IMR-90 (cell line): ENCODE measurements at regions not wholly inside any gene's neighbourhood (a gene's known extent, or its start where the extent isn't known, plus 50 kb on each side); places are given as distances from the start of the nearest gene placed in this dataset.

Experiments used
- ATAC-seq: fragments of 200-7000 bp; cut with Tn5 transposase; 2 replicates; pipeline ENCODE4 v1.9.1; 2020; ENCODE audit warnings: low read depth, mild to moderate bottlenecking, moderate library complexity
- BruUV-seq: library from RNA; stranded (reverse); fragments of 400-500 nt; replicated peaks from 2 replicates; lab custom pipeline; 2021; lab: Mats Ljungman, UMichigan
- CTCF ChIA-PET: fragments of 300-600 bp; formaldehyde crosslinking; extraction: SDS; loops from one replicate; lab custom pipeline; 2021; ENCODE audit warnings: antibody characterized with exemption; lab: Yijun Ruan, JAX
- POLR2A ChIA-PET: fragments of 300-600 bp; sonication (Branson Sonifier 250); formaldehyde crosslinking; loops from one replicate; lab custom pipeline; 2022; ENCODE audit warnings: antibody characterized with exemption; ENCODE audit not compliant: unreplicated experiment; lab: Charles Lee
- DNase-seq: peaks from one replicate; pipeline ENCODE4 v3.0.0; 2013
- H2AFZ ChIP-seq: replicated peaks from 2 replicates; pipeline ENCODE3; 2013; ENCODE audit warnings: low read length, mild to moderate bottlenecking; ENCODE audit not compliant: poor library complexity
- H2AK5ac ChIP-seq: 2 replicates; pipeline ENCODE4 v1.6.1; 2013; ENCODE audit warnings: low read depth, low read length, inconsistent platforms
- H2AK9ac ChIP-seq: replicated peaks from 2 replicates; pipeline ENCODE3; 2013; ENCODE audit warnings: mild to moderate bottlenecking, low read depth, low read length, moderate library complexity; ENCODE audit not compliant: poor library complexity
- H2BK120ac ChIP-seq: 2 replicates; pipeline ENCODE4 v1.6.1; 2013; ENCODE audit warnings: low read depth, low read length, inconsistent platforms
- H2BK15ac ChIP-seq: 3 replicates; pipeline ENCODE4 v1.6.1; 2013; ENCODE audit warnings: low read depth, low read length, inconsistent platforms
- H2BK20ac ChIP-seq: 2 replicates; pipeline ENCODE4 v1.6.1; 2013; ENCODE audit warnings: low read depth, mild to moderate bottlenecking, inconsistent platforms, low read length, moderate library complexity
- H2BK5ac ChIP-seq: 2 replicates; pipeline ENCODE4 v1.6.1; 2013; ENCODE audit warnings: mild to moderate bottlenecking, low read depth, low read length, inconsistent platforms; ENCODE audit not compliant: poor library complexity, severe bottlenecking
- H3K14ac ChIP-seq: replicated peaks from 2 replicates; pipeline ENCODE4 v1.6.1; 2013; ENCODE audit warnings: low read depth, low read length, inconsistent platforms
- H3K18ac ChIP-seq: 2 replicates; pipeline ENCODE4 v1.6.1; 2013; ENCODE audit warnings: low read depth, low read length, control low read depth
- H3K23ac ChIP-seq: 2 replicates; pipeline ENCODE4 v1.6.1; 2013; ENCODE audit warnings: low read depth, low read length, inconsistent platforms
- H3K27ac ChIP-seq: 2 replicates; pipeline ENCODE4 v1.5.1; 2013; ENCODE audit warnings: mild to moderate bottlenecking, control low read depth, low read length; ENCODE audit not compliant: insufficient read depth
- H3K27me3 ChIP-seq: 2 replicates; pipeline ENCODE4 v1.6.1; 2013; ENCODE audit warnings: low read length; ENCODE audit not compliant: control insufficient read depth, insufficient read depth
- H3K36me3 ChIP-seq: 2 replicates; pipeline ENCODE4 v1.6.1; 2013; ENCODE audit warnings: low read length, mixed read lengths; ENCODE audit not compliant: control insufficient read depth, insufficient read depth
- H3K4ac ChIP-seq: 2 replicates; pipeline ENCODE4 v1.6.1; 2013; ENCODE audit warnings: low read depth, low read length, inconsistent platforms
- H3K4me1 ChIP-seq: 2 replicates; pipeline ENCODE4 v1.6.1; 2013; ENCODE audit warnings: low read length, mixed read lengths; ENCODE audit not compliant: control insufficient read depth, insufficient read depth
- H3K4me2 ChIP-seq: 2 replicates; pipeline ENCODE4 v1.6.1; 2013; ENCODE audit warnings: low read depth, mild to moderate bottlenecking, control low read depth, low read length, moderate library complexity
- H3K4me3 ChIP-seq: 2 replicates; pipeline ENCODE4 v1.5.1; 2013; ENCODE audit warnings: low read depth, mild to moderate bottlenecking, control low read depth, low read length, moderate library complexity; ENCODE audit not compliant: insufficient read depth
- H3K56ac ChIP-seq: 2 replicates; pipeline ENCODE4 v1.6.1; 2013; ENCODE audit warnings: low read length, inconsistent platforms; ENCODE audit not compliant: insufficient read depth; ENCODE audit errors: extremely low read depth
- H3K79me1 ChIP-seq, 2 experiments: 2 replicates each; pipeline ENCODE4 v1.6.1; 2013; ENCODE audit warnings: low read length in 2 of 2, inconsistent platforms in 1 of 2, low read depth in 1 of 2
- H3K9ac ChIP-seq: 2 replicates; pipeline ENCODE4 v1.6.1; 2013; ENCODE audit warnings: low read depth, low read length, control low read depth
- H3K9me1 ChIP-seq: 2 replicates; pipeline ENCODE4 v1.6.1; 2013; ENCODE audit warnings: low read length, inconsistent platforms; ENCODE audit not compliant: insufficient read depth
- H3K9me3 ChIP-seq: 2 replicates; pipeline ENCODE4 v1.6.1; 2013; ENCODE audit warnings: low read length; ENCODE audit not compliant: control insufficient read depth, insufficient read depth
- H4K20me1 ChIP-seq: 2 replicates; pipeline ENCODE4 v1.6.1; 2013; ENCODE audit warnings: low read length, inconsistent platforms; ENCODE audit not compliant: insufficient read depth
- H4K5ac ChIP-seq: 2 replicates; pipeline ENCODE4 v1.6.1; 2013; ENCODE audit warnings: mild to moderate bottlenecking, low read depth, low read length, control low read depth
- H4K8ac ChIP-seq, 2 experiments: 2 replicates each; pipeline ENCODE4 v1.6.1; 2013; ENCODE audit warnings: low read depth in 2 of 2, low read length in 2 of 2, control low read depth in 1 of 2, inconsistent platforms in 1 of 2
- H4K91ac ChIP-seq: 2 replicates; pipeline ENCODE4 v1.6.1; 2013; ENCODE audit warnings: low read depth, low read length, inconsistent platforms; ENCODE audit not compliant: insufficient read depth
- BHLHE40 ChIP-seq: fragments of 150-350 bp; IDR thresholded peaks from 2 replicates; pipeline ENCODE4 v1.6.1; 2016; ENCODE audit warnings: mild to moderate bottlenecking, low read depth, low read length
- CHD1 ChIP-seq: IDR thresholded peaks from 2 replicates; pipeline ENCODE4 v1.6.1; 2012; ENCODE audit warnings: low read depth, low read length, improper control_type of control experiment
- ELK1 ChIP-seq: fragments of 150-350 bp; IDR thresholded peaks from 2 replicates; pipeline ENCODE4 v1.6.1; 2016; ENCODE audit warnings: low read depth, mild to moderate bottlenecking, low read length, moderate library complexity, borderline replicate concordance
- FOS ChIP-seq: fragments of 150-350 bp; IDR thresholded peaks from 2 replicates; pipeline ENCODE4 v1.6.1; 2016; ENCODE audit warnings: low read depth, low read length
- MAFK ChIP-seq: IDR thresholded peaks from 2 replicates; pipeline ENCODE4 v1.6.1; 2012; ENCODE audit warnings: low read depth, low read length, improper control_type of control experiment
- MAZ ChIP-seq: IDR thresholded peaks from 2 replicates; pipeline ENCODE4 v1.6.1; 2012; ENCODE audit warnings: low read depth, mild to moderate bottlenecking, low read length, improper control_type of control experiment, moderate library complexity, borderline replicate concordance
- MXI1 ChIP-seq: IDR thresholded peaks from 2 replicates; pipeline ENCODE4 v1.6.1; 2012; ENCODE audit warnings: low read depth, mild to moderate bottlenecking, low read length, moderate library complexity, borderline replicate concordance
- POLR2A ChIP-seq: IDR thresholded peaks from 2 replicates; pipeline ENCODE4 v1.6.1; 2012; ENCODE audit warnings: mild to moderate bottlenecking, low read depth, low read length
- RAD21 ChIP-seq: IDR thresholded peaks from 2 replicates; pipeline ENCODE4 v1.6.1; 2012; ENCODE audit warnings: low read length, improper control_type of control experiment
- RCOR1 ChIP-seq: IDR thresholded peaks from 2 replicates; pipeline ENCODE4 v1.6.1; 2012; ENCODE audit warnings: mild to moderate bottlenecking, low read length, improper control_type of control experiment; ENCODE audit not compliant: insufficient replicate concordance
- RFX5 ChIP-seq: IDR thresholded peaks from 2 replicates; pipeline ENCODE4 v1.8.0; 2012; ENCODE audit warnings: low read depth, mild to moderate bottlenecking, low read length, moderate library complexity
- SMC3 ChIP-seq: fragments of 150-350 bp; IDR thresholded peaks from 2 replicates; pipeline ENCODE4 v1.6.1; 2016; ENCODE audit warnings: low read depth, mild to moderate bottlenecking, antibody characterized with exemption, low read length, moderate library complexity
- USF2 ChIP-seq: fragments of 150-350 bp; IDR thresholded peaks from 2 replicates; pipeline ENCODE4 v1.6.1; 2017; ENCODE audit warnings: mild to moderate bottlenecking, antibody characterized with exemption, low read length, low read depth
- WGBS, 2 experiments: methylation state at CpG; one replicate each; pipeline versions ENCODE4 v1.1.5 to v1.1.7; 2013; ENCODE audit warnings: missing lambda C conversion rate in 2 of 2; ENCODE audit not compliant: insufficient read length in 1 of 2; ENCODE audit errors: extremely low coverage in 2 of 2; 5-methylcytosine and 5-hydroxymethylcytosine counted together
- dilution Hi-C: fragments of 300-500 bp; cut with HindIII; formaldehyde crosslinking; loops from one replicate; pipeline ENCODE4 v1.14.3; 2018; ENCODE audit warnings: low sequenced_read_pairs; ENCODE audit not compliant: unreplicated experiment
- in situ Hi-C: fragments of 300-500 bp; cut with MboI; formaldehyde crosslinking; loops from 3 replicates; pipeline ENCODE4 v1.14.3; 2019; ENCODE audit warnings: low sequenced_read_pairs, inconsistent platforms, mixed read lengths
- intact Hi-C: fragments of 100-400 bp; cut with micrococcal nuclease; formaldehyde crosslinking; loops from 2 replicates; pipeline ENCODE4 v1.10.0; 2022
- TF ChIP-seq, protein P1 (sequence below): conservative IDR thresholded peaks from 2 replicates; pipeline ENCODE4 v1.5.1; 2012; ENCODE audit warnings: mild to moderate bottlenecking, low read depth, low read length, improper control_type of control experiment

DNA sequence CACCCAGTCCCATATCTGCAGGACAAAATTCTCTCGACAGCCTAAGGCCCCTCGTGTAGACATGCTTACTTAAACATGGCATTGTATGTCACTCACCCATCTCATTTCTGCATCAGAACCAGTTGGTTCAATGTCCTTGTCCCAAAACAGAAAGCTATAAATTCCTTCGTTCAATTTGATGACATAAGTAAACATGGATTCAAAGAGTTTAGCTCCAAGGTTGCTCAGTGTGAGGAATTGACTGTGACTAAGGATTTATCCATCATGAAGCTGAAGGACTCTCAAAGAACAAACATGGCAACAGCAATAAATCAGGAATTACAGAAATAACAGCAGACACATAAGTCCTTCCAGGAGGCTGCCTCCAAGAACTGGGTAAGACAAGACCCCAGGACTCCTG lies 237.2 kb downstream of the TOMM20 start:
- no peak overlapping the region for H2AFZ ChIP-seq
- no peak overlapping the region for H2BK5ac ChIP-seq
- no peak overlapping the region for H3K18ac ChIP-seq
- no peak overlapping the region for H4K91ac ChIP-seq
- no peak overlapping the region for H3K56ac ChIP-seq
- H4K8ac ChIP-seq = no peak overlapping the region
- no peak overlapping the region; the same call in 1 of the 2 replicates for H2AK5ac ChIP-seq
- CTCF ChIA-PET = no interaction called here
- no peak overlapping the region for H2AK9ac ChIP-seq
- H3K4ac ChIP-seq = peak overlapping the region; percentile 25; the same call in 1 of the 2 replicates
- no peak overlapping the region for H3K14ac ChIP-seq
- H3K23ac ChIP-seq = no peak overlapping the region
- TF ChIP-seq USF2 (no peak), CHD1 (no peak), FOS (no peak), SMC3 (no peak), ELK1 (no peak), BHLHE40 (no peak), MAZ (no peak), MAFK (no peak), RAD21 (no peak), RFX5 (no peak), RCOR1 (no peak), MXI1 (no peak), POLR2A (no peak)
- TF ChIP-seq, protein P1, sequence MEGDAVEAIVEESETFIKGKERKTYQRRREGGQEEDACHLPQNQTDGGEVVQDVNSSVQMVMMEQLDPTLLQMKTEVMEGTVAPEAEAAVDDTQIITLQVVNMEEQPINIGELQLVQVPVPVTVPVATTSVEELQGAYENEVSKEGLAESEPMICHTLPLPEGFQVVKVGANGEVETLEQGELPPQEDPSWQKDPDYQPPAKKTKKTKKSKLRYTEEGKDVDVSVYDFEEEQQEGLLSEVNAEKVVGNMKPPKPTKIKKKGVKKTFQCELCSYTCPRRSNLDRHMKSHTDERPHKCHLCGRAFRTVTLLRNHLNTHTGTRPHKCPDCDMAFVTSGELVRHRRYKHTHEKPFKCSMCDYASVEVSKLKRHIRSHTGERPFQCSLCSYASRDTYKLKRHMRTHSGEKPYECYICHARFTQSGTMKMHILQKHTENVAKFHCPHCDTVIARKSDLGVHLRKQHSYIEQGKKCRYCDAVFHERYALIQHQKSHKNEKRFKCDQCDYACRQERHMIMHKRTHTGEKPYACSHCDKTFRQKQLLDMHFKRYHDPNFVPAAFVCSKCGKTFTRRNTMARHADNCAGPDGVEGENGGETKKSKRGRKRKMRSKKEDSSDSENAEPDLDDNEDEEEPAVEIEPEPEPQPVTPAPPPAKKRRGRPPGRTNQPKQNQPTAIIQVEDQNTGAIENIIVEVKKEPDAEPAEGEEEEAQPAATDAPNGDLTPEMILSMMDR = no peak
- no peak for ATAC-seq
- no TSS peak for BruUV-seq
- H4K5ac ChIP-seq = no peak overlapping the region
- intact Hi-C loops (no loop called here), dilution Hi-C loops (no loop called here), in situ Hi-C loops (no loop called here)
- no peak overlapping the region for H3K4me3 ChIP-seq
- no peaks in the 10 kb centered on the region; the same call in 1 of the 2 replicates for H3K9me1 ChIP-seq
- H3K79me1 ChIP-seq = no peaks in the 10 kb centered on the region
- no peak overlapping the region for H2BK20ac ChIP-seq
- H3K27me3 ChIP-seq = no peaks in the 10 kb centered on the region
- no peak overlapping the region for H3K9ac ChIP-seq
- no peak overlapping the region for H3K27ac ChIP-seq
- no peak overlapping the region for H3K4me2 ChIP-seq
- 100% methylated on average over 2 of the region's 3 CpGs; no CpG with 5 or more reads in 1 of the 2 experiments for WGBS, 2 experiments
- POLR2A ChIA-PET = no interaction called here
- H2BK15ac ChIP-seq = no peak overlapping the region
- H3K4me1 ChIP-seq = peaks cover 4% of the 10 kb centered on the region; the same call in 1 of the 2 replicates
- H4K20me1 ChIP-seq = no peaks in the 10 kb centered on the region
- no peak overlapping the region; the same call in 1 of the 2 replicates for H2BK120ac ChIP-seq
- H3K36me3 ChIP-seq = no peaks in the 10 kb centered on the region
- no peak for DNase-seq
- H3K9me3 ChIP-seq = no peaks in the 10 kb centered on the region
